GM04504 (cell line): ENCODE measurements at regions not wholly inside any gene's neighbourhood (a gene's known extent, or its start where the extent isn't known, plus 50 kb on each side); places are given as distances from the start of the nearest gene placed in this dataset.

Source experiments
- DNase-seq: peaks from one replicate; pipeline ENCODE4 v3.0.0-alpha.2; 2012; ENCODE audit warnings: low read depth

- no peak for DNase-seq
These were observed 390.6 kb upstream of the SEMA6D start for GRCh38 chr15:47326410-47327333.

GRCh38 chr15:47331829-47332393 lies 385.4 kb upstream of the SEMA6D start:
- no peak for DNase-seq

GRCh38 chr15:47332481-47332880 lies 384.8 kb upstream of the SEMA6D start:
- DNase-seq: no peak

GRCh38 chr15:47333734-47334133 lies 383.6 kb upstream of the SEMA6D start:
- no peak for DNase-seq

- no peak for DNase-seq
These were observed 382.3 kb upstream of the SEMA6D start for GRCh38 chr15:47334805-47335535.

- no peak for DNase-seq
These were observed 380.2 kb upstream of the SEMA6D start for GRCh38 chr15:47337106-47337505.

GRCh38 chr15:47337836-47338235 lies 379.5 kb upstream of the SEMA6D start:
- no peak for DNase-seq

- no peak for DNase-seq
These were observed 378.5 kb upstream of the SEMA6D start for GRCh38 chr15:47338771-47339170.

- no peak for DNase-seq
These were observed 377.3 kb upstream of the SEMA6D start for GRCh38 chr15:47339800-47340570.

- DNase-seq: no peak
These were observed 376.8 kb upstream of the SEMA6D start for GRCh38 chr15:47340571-47340920.

GRCh38 chr15:47349179-47349578 lies 368.1 kb upstream of the SEMA6D start:
- no peak for DNase-seq

- no peak for DNase-seq
These were observed 365.8 kb upstream of the SEMA6D start for GRCh38 chr15:47351501-47351900.

- DNase-seq: no peak
These were observed 365.1 kb upstream of the SEMA6D start for GRCh38 chr15:47352217-47352616.

GRCh38 chr15:47355759-47356158 lies 361.5 kb upstream of the SEMA6D start:
- no peak for DNase-seq

GRCh38 chr15:47356297-47356696 lies 361.0 kb upstream of the SEMA6D start:
- no peak for DNase-seq

- no peak for DNase-seq
These were observed 358.4 kb upstream of the SEMA6D start for GRCh38 chr15:47358876-47359275.

- no peak for DNase-seq
These were observed 357.0 kb upstream of the SEMA6D start for GRCh38 chr15:47360305-47360704.

- DNase-seq: no peak
These were observed 355.0 kb upstream of the SEMA6D start for GRCh38 chr15:47362118-47362905.

GRCh38 chr15:47363653-47364052 lies 353.7 kb upstream of the SEMA6D start:
- no peak for DNase-seq

GRCh38 chr15:47364230-47365141 lies 352.8 kb upstream of the SEMA6D start:
- DNase-seq: no peak
